GM12801 (cell line): ENCODE measurements at regions not wholly inside any gene's neighbourhood (a gene's known extent, or its start where the extent isn't known, plus 50 kb on each side); places are given as distances from the start of the nearest gene placed in this dataset.

Source experiments
- CTCF ChIP-seq: IDR thresholded peaks from one replicate; pipeline ENCODE4 v1.5.1; 2011; ENCODE audit warnings: control low read depth; ENCODE audit not compliant: insufficient read length; ENCODE audit errors: extremely low read depth

- no peak for TF ChIP-seq CTCF
Measured at GRCh38 chr5:175206669-175207068, 237.3 kb downstream of the DRD1 start.

- TF ChIP-seq CTCF = no peak
Measured at GRCh38 chr5:175202463-175203068, 241.4 kb downstream of the DRD1 start.

- no peak for TF ChIP-seq CTCF
Measured at GRCh38 chr5:175201393-175201792, 242.6 kb downstream of the DRD1 start.

- no peak for TF ChIP-seq CTCF
Measured at GRCh38 chr5:175195698-175196656, 248.0 kb downstream of the DRD1 start.

- no peak for TF ChIP-seq CTCF
Measured at GRCh38 chr5:175181331-175181730, 262.7 kb downstream of the DRD1 start.

GRCh38 chr5:175170899-175171298, 273.1 kb downstream of the DRD1 start:
- TF ChIP-seq CTCF = no peak

GRCh38 chr5:175168882-175169507, 275.0 kb downstream of the DRD1 start:
- no peak for TF ChIP-seq CTCF
